Fibroblast of lung (primary cell): ENCODE measurements at regions not wholly inside any gene's neighbourhood (a gene's known extent, or its start where the extent isn't known, plus 50 kb on each side); places are given as distances from the start of the nearest gene placed in this dataset.

ENCODE experiments used
- EZH2 ChIP-seq: IDR thresholded peaks from 2 replicates; pipeline ENCODE4 v1.5.1; 2012; ENCODE audit warnings: low read length, control low read depth, mild to moderate bottlenecking; ENCODE audit errors: missing control alignments
- TF ChIP-seq, protein P1 (sequence below), 2 donors: IDR thresholded peaks in 1 of 2; conservative IDR thresholded peaks in 1 of 2; 1 replicate in 1 of 2; 2 replicates in 1 of 2; pipeline ENCODE4 v1.5.1; 2011 to 2012; ENCODE audit warnings: low read length in 2 of 2, control low read depth in 1 of 2, inconsistent platforms in 1 of 2, low read depth in 1 of 2, mild to moderate bottlenecking in 1 of 2

DNA sequence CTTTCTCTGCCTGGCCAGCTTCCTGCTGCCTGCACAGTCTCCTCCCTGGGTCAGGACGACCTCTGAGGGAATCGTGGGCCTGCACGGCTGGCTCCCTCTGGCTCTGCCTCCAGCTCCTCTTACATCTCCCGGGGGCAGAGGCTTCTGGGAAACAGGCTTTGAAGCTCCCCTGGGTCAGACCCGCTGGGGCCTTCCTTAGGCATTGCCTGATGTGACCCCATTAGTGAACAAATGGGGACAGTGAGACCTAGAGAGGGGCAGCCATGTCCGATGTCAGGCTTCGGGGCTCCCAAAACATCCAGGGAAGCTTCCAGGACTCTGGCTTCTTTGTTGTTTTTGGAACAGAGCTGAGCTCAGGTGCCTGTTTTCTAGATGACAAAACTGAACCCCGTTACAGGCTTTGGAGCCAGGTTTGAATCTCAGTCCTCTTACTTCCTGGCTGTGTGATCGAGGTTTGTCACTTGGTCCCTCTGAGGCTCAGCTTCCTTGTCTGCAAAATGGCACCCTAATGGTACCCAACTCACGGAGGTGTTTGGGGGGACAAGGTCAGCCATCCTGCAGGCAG is 94.3 kb downstream of the CEBPB start:
- TF ChIP-seq, protein P1, sequence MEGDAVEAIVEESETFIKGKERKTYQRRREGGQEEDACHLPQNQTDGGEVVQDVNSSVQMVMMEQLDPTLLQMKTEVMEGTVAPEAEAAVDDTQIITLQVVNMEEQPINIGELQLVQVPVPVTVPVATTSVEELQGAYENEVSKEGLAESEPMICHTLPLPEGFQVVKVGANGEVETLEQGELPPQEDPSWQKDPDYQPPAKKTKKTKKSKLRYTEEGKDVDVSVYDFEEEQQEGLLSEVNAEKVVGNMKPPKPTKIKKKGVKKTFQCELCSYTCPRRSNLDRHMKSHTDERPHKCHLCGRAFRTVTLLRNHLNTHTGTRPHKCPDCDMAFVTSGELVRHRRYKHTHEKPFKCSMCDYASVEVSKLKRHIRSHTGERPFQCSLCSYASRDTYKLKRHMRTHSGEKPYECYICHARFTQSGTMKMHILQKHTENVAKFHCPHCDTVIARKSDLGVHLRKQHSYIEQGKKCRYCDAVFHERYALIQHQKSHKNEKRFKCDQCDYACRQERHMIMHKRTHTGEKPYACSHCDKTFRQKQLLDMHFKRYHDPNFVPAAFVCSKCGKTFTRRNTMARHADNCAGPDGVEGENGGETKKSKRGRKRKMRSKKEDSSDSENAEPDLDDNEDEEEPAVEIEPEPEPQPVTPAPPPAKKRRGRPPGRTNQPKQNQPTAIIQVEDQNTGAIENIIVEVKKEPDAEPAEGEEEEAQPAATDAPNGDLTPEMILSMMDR (conservative IDR thresholded peaks at IDR 0.05 in 1 of 2, IDR thresholded peaks at IDR 0.05 in 1 of 2; ENCODE audit: low read depth in 1 of 2, low read length in 2 of 2) = no peak
- no peak for TF ChIP-seq EZH2
